Gastroesophageal sphincter (tissue), 4 donors: ENCODE measurements at regions not wholly inside any gene's neighbourhood (a gene's known extent, or its start where the extent isn't known, plus 50 kb on each side); places are given as distances from the start of the nearest gene placed in this dataset.

Experiments used
- ATAC-seq: fragments of 150-250 bp; one replicate; pipeline ENCODE4 v1.9.1; 2016; ENCODE audit warnings: mild to moderate bottlenecking, moderate library complexity
- H3K27ac ChIP-seq, 4 donors: fragments of 200-600 bp; sonication (generic) in 3 of 4; 1 replicate in 3 of 4; 2 replicates in 1 of 4; pipeline ENCODE4 v1.5.1; 2016 to 2019
- H3K27me3 ChIP-seq: fragments of 200-600 bp; sonication (generic); one replicate; pipeline ENCODE4 v1.5.1; 2019
- H3K36me3 ChIP-seq, 2 donors: fragments of 200-600 bp; sonication (generic); one replicate each; pipeline ENCODE4 v1.5.1; 2019; ENCODE audit warnings: control low read depth in 1 of 2
- H3K4me1 ChIP-seq, 3 donors: fragments of 200-600 bp; sonication (generic); 1 replicate in 2 of 3; 2 replicates in 1 of 3; pipeline ENCODE4 v1.5.1; 2016 to 2019; ENCODE audit warnings: control low read depth in 2 of 3
- H3K4me3 ChIP-seq, 2 donors: fragments of 200-600 bp; sonication (generic); one replicate each; pipeline ENCODE4 v1.5.1; 2019; ENCODE audit warnings: mild to moderate bottlenecking in 1 of 2, moderate library complexity in 1 of 2
- H3K9me3 ChIP-seq, 3 donors: fragments of 200-600 bp; sonication (generic); one replicate each; pipeline ENCODE4 v1.5.1; 2017 to 2019; ENCODE audit warnings: control low read depth in 2 of 3
- EP300 ChIP-seq: sonication (generic); formaldehyde crosslinking; IDR thresholded peaks from one replicate; pipeline ENCODE4 v1.6.1; 2017; ENCODE audit warnings: antibody characterized with exemption, mild to moderate bottlenecking
- POLR2A ChIP-seq, 2 donors: fragments of 450-650 bp; IDR thresholded peaks; one replicate each; pipeline ENCODE4 v1.6.1; 2017; ENCODE audit warnings: antibody characterized with exemption in 2 of 2, mild to moderate bottlenecking in 2 of 2, moderate library complexity in 1 of 2
- POLR2AphosphoS5 ChIP-seq: sonication (generic); formaldehyde crosslinking; IDR thresholded peaks from one replicate; pipeline ENCODE4 v1.6.1; 2017; ENCODE audit warnings: antibody characterized with exemption
- WGBS, 2 donors: methylation state at CpG; one replicate each; pipeline ENCODE4 v1.1.5; 2018; ENCODE audit warnings: low coverage in 1 of 2; 5-methylcytosine and 5-hydroxymethylcytosine counted together
- TF ChIP-seq, protein P1 (sequence below), 4 experiments: fragments of 200-600 bp in 2 of 4; fragments of 450-650 bp in 2 of 4; sonication (generic) in 1 of 4; IDR thresholded peaks; one replicate each; pipeline ENCODE4 v1.5.1; 2017 to 2019; ENCODE audit warnings: antibody characterized with exemption in 4 of 4, mild to moderate bottlenecking in 2 of 4, moderate library complexity in 2 of 4

DNA sequence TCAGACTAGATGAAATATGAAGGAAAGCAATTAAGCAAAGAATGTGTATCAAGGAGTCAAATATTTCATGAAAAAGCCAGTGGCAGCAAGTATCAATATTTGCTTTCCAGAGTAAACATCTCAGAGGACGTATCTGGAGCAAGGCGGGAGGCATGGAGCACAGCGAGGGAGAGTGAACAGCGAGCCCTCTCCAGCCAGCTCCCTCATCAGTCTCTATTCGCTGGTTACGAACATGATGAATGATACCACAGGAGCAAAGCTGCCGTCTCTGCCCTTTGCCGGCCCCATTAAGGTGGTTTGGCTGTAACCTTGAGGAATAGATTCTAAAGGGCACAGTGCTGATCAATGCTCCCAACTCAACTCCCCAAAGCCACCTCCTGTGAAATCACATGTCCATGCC lies 95.8 kb downstream of the CCNA1 start:
- H3K4me3 ChIP-seq = no peak overlapping the region
- H3K4me1 ChIP-seq = peaks cover 0 to 13% (median 0%) of the 10 kb centered on the region in 3 donors
- H3K27ac ChIP-seq = no peak overlapping the region
- no peak for ATAC-seq
- no peaks in the 10 kb centered on the region for H3K27me3 ChIP-seq
- TF ChIP-seq EP300 (no peak), POLR2A (IDR thresholded peaks at IDR 0.05) (no peak), POLR2AphosphoS5 (no peak)
- TF ChIP-seq, protein P1, sequence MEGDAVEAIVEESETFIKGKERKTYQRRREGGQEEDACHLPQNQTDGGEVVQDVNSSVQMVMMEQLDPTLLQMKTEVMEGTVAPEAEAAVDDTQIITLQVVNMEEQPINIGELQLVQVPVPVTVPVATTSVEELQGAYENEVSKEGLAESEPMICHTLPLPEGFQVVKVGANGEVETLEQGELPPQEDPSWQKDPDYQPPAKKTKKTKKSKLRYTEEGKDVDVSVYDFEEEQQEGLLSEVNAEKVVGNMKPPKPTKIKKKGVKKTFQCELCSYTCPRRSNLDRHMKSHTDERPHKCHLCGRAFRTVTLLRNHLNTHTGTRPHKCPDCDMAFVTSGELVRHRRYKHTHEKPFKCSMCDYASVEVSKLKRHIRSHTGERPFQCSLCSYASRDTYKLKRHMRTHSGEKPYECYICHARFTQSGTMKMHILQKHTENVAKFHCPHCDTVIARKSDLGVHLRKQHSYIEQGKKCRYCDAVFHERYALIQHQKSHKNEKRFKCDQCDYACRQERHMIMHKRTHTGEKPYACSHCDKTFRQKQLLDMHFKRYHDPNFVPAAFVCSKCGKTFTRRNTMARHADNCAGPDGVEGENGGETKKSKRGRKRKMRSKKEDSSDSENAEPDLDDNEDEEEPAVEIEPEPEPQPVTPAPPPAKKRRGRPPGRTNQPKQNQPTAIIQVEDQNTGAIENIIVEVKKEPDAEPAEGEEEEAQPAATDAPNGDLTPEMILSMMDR (IDR thresholded peaks at IDR 0.05) = no peak
- WGBS, 2 donors = 20 to 74% methylated on average over 1 to 8 of the region's 8 CpGs
- H3K36me3 ChIP-seq = no peaks in the 10 kb centered on the region
- no peaks in the 10 kb centered on the region for H3K9me3 ChIP-seq

GRCh38 chr13:36530050-36530789 lies 97.9 kb downstream of the CCNA1 start:
- peak; percentile 36 for ATAC-seq
- Histone ChIP-seq H3K9me3 (no peaks in the 10 kb centered on the region), H3K4me3 (no peak overlapping the region), H3K27me3 (no peaks in the 10 kb centered on the region), H3K36me3 (no peaks in the 10 kb centered on the region), H3K27ac (no peak overlapping the region), H3K4me1 (peaks cover 0 to 13% (median 0%) of the 10 kb centered on the region in 3 donors)
- WGBS, 2 donors = 31 to 45% methylated on average over 2 to 3 of the region's 4 CpGs
- TF ChIP-seq, protein P1 (IDR thresholded peaks at IDR 0.05) = no peak
- no peak for TF ChIP-seq POLR2A (IDR thresholded peaks at IDR 0.05)
- no peak for TF ChIP-seq POLR2AphosphoS5
- no peak for TF ChIP-seq EP300

- H3K36me3 ChIP-seq = no peaks in the 10 kb centered on the region
- H3K9me3 ChIP-seq = no peaks in the 10 kb centered on the region
- TF ChIP-seq EP300 (no peak), POLR2A (IDR thresholded peaks at IDR 0.05) (no peak), POLR2AphosphoS5 (no peak)
- TF ChIP-seq, protein P1 (IDR thresholded peaks at IDR 0.05) = no peak
- no peak overlapping the region for H3K27ac ChIP-seq
- ATAC-seq = no peak
- peaks cover 0 to 13% (median 0%) of the 10 kb centered on the region in 3 donors for H3K4me1 ChIP-seq
- 72 to 88% methylated on average over 3 to 4 of the region's 5 CpGs for WGBS, 2 donors
- no peaks in the 10 kb centered on the region for H3K27me3 ChIP-seq
- no peak overlapping the region for H3K4me3 ChIP-seq
Measured at GRCh38 chr13:36530861-36531590, 98.7 kb downstream of the CCNA1 start.

- Histone ChIP-seq H3K27me3 (no peaks in the 10 kb centered on the region), H3K36me3 (no peaks in the 10 kb centered on the region), H3K9me3 (no peaks in the 10 kb centered on the region), H3K4me1 (peaks cover 0 to 13% (median 0%) of the 10 kb centered on the region in 3 donors), H3K4me3 (no peak overlapping the region), H3K27ac (no peak overlapping the region)
- no peak for ATAC-seq
- TF ChIP-seq POLR2A (IDR thresholded peaks at IDR 0.05) = no peak
- TF ChIP-seq POLR2AphosphoS5 = no peak
- TF ChIP-seq, protein P1 (IDR thresholded peaks at IDR 0.05) = no peak
- TF ChIP-seq EP300 = no peak
- WGBS, 2 donors = 51% methylated on average over 5 of the region's 5 CpGs
Measured at GRCh38 chr13:36531746-36532486, 99.6 kb downstream of the CCNA1 start.
